ENCODE measurements at regions not wholly inside any gene's neighbourhood (a gene's known extent, or its start where the extent isn't known, plus 50 kb on each side); places are given as distances from the start of the nearest gene placed in this dataset.

DNA sequence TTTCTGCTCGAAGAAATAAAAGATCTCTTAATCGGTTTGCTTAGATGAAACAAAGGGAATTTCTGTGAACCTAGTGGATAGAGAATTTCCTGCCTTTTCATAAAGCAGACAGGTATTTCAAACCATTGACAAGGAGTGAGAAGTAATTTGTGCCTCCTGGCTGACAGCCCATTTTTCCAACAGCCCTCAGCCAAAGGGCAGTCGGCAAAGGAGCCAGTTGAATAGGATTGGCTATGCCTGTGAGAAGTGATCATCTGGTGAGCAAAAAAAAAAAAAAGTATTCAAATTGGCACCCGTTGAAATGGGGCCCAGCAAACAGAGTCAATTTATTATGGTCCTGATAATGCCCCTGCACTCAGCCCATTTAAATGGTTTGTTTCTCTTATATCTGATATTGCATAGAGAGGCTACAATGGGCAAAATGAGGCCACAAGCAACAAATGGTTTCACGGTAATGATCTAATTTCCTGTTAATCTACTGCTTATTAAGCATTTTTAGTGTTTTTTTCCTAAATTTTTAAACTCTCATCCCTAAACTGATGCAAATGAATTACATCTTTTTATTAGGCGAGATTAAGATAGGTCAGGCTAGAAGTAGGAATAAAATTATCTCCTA, 477.5 kb downstream of the NUF2 start:
- TF ChIP-seq, protein P1, sequence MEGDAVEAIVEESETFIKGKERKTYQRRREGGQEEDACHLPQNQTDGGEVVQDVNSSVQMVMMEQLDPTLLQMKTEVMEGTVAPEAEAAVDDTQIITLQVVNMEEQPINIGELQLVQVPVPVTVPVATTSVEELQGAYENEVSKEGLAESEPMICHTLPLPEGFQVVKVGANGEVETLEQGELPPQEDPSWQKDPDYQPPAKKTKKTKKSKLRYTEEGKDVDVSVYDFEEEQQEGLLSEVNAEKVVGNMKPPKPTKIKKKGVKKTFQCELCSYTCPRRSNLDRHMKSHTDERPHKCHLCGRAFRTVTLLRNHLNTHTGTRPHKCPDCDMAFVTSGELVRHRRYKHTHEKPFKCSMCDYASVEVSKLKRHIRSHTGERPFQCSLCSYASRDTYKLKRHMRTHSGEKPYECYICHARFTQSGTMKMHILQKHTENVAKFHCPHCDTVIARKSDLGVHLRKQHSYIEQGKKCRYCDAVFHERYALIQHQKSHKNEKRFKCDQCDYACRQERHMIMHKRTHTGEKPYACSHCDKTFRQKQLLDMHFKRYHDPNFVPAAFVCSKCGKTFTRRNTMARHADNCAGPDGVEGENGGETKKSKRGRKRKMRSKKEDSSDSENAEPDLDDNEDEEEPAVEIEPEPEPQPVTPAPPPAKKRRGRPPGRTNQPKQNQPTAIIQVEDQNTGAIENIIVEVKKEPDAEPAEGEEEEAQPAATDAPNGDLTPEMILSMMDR (IDR thresholded peaks at IDR 0.05; ENCODE audit: control insufficient read depth, insufficient read depth, low read depth, low read length, missing control alignments) = no peak
- no peak overlapping the region for H3K4me3 ChIP-seq (ENCODE audit: control insufficient read depth, low read depth, low read length)
- no peak for DNase-seq (ENCODE audit: low read depth)

DNA sequence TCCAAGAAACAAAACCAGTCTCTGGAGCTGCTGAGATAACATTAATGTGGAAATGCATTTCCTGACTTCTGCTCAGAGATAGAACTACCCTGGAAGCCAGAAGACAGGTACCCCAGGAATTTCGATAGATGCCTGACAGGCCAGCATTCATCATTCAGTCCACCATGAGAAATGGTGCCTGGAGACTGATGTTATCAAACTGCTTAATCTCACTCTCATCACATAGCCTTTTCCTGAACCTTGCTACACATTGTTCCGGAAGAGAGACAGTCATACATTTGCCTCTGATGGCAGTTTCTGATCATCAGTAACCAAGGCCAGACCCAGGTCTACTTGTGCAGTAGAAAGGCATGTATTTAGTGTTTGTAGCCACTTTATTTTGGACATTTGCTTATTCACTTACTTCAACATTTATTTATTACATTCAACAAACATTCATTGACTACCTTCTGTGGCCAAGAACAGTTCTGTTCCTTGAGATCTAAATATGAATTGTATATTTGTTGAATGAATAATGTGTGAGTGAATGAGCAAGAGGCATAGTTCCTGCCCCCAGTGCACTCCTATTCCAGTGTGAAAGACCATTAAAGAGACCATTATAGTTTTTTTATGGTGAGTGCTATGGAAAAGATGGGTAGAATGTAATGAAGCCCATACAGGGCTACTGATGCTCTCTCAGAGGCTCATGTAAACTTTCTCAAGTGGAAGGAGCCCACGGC, 485.7 kb downstream of the NUF2 start:
- no peak overlapping the region for H3K4me3 ChIP-seq (ENCODE audit: control insufficient read depth, low read depth, low read length)
- DNase-seq (ENCODE audit: low read depth) = no peak
- TF ChIP-seq, protein P1 (IDR thresholded peaks at IDR 0.05; ENCODE audit: control insufficient read depth, insufficient read depth, low read depth, low read length, missing control alignments) = no peak

DNA sequence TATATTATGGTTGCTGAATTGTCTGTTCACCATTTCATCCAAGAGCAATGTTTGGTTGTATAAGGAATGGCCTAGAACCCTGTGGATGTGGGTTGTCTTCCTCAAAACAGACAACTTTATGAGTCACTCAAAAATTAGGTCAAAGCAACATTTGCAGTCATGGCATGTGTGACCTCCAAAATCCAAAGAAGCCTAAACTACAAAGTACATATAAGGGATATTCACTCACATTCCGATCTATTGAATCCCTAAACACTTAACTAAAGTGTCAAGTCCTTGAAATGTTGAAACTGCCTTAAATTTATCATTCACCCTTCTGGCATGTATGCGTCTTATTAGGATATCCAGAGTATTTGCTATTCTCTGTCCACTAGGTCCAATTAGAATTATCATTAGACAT, 491.5 kb downstream of the NUF2 start:
- DNase-seq (ENCODE audit: low read depth) = no peak
- no peak overlapping the region for H3K4me3 ChIP-seq (ENCODE audit: control insufficient read depth, low read depth, low read length)
- TF ChIP-seq, protein P1 (IDR thresholded peaks at IDR 0.05; ENCODE audit: control insufficient read depth, insufficient read depth, low read depth, low read length, missing control alignments) = no peak

DNA sequence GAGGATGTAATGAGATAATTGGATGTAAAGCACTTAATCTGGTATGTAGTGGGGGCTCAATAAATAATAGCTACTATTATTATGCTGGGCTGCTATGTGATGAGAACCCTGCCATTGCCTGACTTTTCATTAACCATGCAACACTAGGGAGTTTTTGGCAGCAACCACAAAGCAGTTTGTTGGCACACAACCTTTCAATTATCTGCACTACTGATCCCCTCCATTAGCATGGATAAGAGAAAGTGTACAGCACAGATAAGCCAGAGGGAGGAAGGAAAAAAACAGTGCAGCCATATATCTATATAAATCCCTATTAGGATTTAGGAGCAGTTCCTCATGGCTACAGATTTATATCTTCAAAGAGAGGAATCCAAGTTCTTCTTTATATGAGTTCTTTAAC, 498.5 kb downstream of the NUF2 start:
- DNase-seq (ENCODE audit: low read depth) = no peak
- TF ChIP-seq, protein P1 (IDR thresholded peaks at IDR 0.05; ENCODE audit: control insufficient read depth, insufficient read depth, low read depth, low read length, missing control alignments) = no peak
- no peak overlapping the region for H3K4me3 ChIP-seq (ENCODE audit: control insufficient read depth, low read depth, low read length)

DNA sequence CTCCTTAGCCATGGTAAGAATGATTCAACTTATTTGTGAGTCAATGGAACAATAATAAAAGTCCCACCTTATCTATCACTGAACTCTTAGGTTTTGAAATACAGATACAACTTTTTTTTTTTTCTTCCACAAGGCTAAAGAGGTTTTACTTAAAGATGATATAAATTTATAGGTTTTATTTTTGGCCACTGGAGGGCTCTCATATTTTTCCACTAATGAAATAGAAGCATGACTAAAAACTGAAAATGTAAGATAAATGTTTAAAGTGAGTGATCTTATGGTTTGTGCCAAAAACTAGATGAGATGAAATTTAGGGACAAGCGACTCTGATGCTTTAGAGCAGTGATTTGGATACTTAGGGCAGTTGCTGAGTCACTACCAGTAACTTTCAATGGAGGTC, 499.0 kb downstream of the NUF2 start:
- TF ChIP-seq, protein P1 (IDR thresholded peaks at IDR 0.05; ENCODE audit: control insufficient read depth, insufficient read depth, low read depth, low read length, missing control alignments) = peak; percentile 24
- H3K4me3 ChIP-seq (ENCODE audit: control insufficient read depth, low read depth, low read length) = no peak overlapping the region
- DNase-seq (ENCODE audit: low read depth) = no peak

DNA sequence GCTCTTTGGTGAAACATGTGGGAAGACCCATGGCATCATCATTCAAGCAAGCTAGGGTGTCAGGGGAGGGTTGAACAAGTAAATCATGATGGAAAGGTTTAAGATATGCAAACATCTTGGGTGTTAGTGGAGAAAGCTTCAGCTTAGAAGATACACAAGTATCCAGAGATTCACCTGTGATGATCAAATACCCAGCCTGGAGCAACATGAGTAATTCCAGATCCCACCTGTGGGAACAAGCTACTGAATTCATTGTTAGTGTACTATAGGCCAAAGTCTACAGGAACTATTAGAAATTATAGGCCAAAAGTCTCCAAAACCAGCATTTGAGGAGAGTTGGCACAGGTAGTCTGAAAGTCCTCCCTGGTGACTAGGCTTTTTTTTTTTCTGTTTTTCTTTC, 499.9 kb downstream of the NUF2 start:
- H3K4me3 ChIP-seq (ENCODE audit: control insufficient read depth, low read depth, low read length) = no peak overlapping the region
- TF ChIP-seq, protein P1 (IDR thresholded peaks at IDR 0.05; ENCODE audit: control insufficient read depth, insufficient read depth, low read depth, low read length, missing control alignments) = no peak
- no peak for DNase-seq (ENCODE audit: low read depth)
